Suprapubic skin (tissue), 4 donors: ENCODE measurements at regions not wholly inside any gene's neighbourhood (a gene's known extent, or its start where the extent isn't known, plus 50 kb on each side); places are given as distances from the start of the nearest gene placed in this dataset.
"Not testable (repeated sequence)": the region's sequence is repeated elsewhere in the genome, so short reads cannot be mapped to it uniquely, and the experiment has no call there.

ENCODE experiments used
- CTCF ChIP-seq, 2 donors: fragments of 200-600 bp in 1 of 2; fragments of 450-650 bp in 1 of 2; sonication (generic) in 1 of 2; IDR thresholded peaks; one replicate each; pipeline ENCODE4 v1.5.1; 2016 to 2019; ENCODE audit warnings: antibody characterized with exemption in 2 of 2, mild to moderate bottlenecking in 1 of 2, moderate library complexity in 1 of 2
- EP300 ChIP-seq: sonication (generic); formaldehyde crosslinking; IDR thresholded peaks from one replicate; pipeline ENCODE4 v1.6.1; 2017; ENCODE audit warnings: antibody characterized with exemption
- POLR2A ChIP-seq, 2 donors: fragments of 450-650 bp; IDR thresholded peaks; one replicate each; pipeline ENCODE4 v1.6.1; 2017; ENCODE audit warnings: antibody characterized with exemption in 2 of 2, mild to moderate bottlenecking in 2 of 2, moderate library complexity in 2 of 2
- POLR2AphosphoS5 ChIP-seq, 3 donors: sonication (generic); formaldehyde crosslinking; IDR thresholded peaks; one replicate each; pipeline ENCODE4 v1.6.1; 2017; ENCODE audit warnings: antibody characterized with exemption in 3 of 3

GRCh38 chr4:67300497-67301185 lies 244.7 kb downstream of the CENPC start:
- TF ChIP-seq CTCF (IDR thresholded peaks at IDR 0.05); POLR2A (IDR thresholded peaks at IDR 0.05); EP300; POLR2AphosphoS5 (IDR thresholded peaks at IDR 0.05): not testable (repeated sequence)
